SH-SY5Y (cell line): ENCODE measurements at regions not wholly inside any gene's neighbourhood (a gene's known extent, or its start where the extent isn't known, plus 50 kb on each side); places are given as distances from the start of the nearest gene placed in this dataset.

Experiments used
- GATA2 ChIP-seq: IDR thresholded peaks from 2 replicates; pipeline ENCODE4 v1.6.1; 2011; ENCODE audit warnings: mild to moderate bottlenecking, low read depth, low read length
- GATA3 ChIP-seq: IDR thresholded peaks from 2 replicates; pipeline ENCODE4 v1.6.1; 2011; ENCODE audit warnings: low read depth, mild to moderate bottlenecking, low read length, moderate library complexity

GRCh38 chr16:26664086-26664485, 402.6 kb upstream of the C16orf82 start:
- TF ChIP-seq GATA2 (no peak), GATA3 (no peak)
